Stromal cell of bone marrow (primary cell): ENCODE measurements at regions not wholly inside any gene's neighbourhood (a gene's known extent, or its start where the extent isn't known, plus 50 kb on each side); places are given as distances from the start of the nearest gene placed in this dataset.

Experiments used
- DNase-seq: peaks from one replicate; pipeline ENCODE4 v3.0.0-alpha.2; 2012; ENCODE audit warnings: low read depth

DNA sequence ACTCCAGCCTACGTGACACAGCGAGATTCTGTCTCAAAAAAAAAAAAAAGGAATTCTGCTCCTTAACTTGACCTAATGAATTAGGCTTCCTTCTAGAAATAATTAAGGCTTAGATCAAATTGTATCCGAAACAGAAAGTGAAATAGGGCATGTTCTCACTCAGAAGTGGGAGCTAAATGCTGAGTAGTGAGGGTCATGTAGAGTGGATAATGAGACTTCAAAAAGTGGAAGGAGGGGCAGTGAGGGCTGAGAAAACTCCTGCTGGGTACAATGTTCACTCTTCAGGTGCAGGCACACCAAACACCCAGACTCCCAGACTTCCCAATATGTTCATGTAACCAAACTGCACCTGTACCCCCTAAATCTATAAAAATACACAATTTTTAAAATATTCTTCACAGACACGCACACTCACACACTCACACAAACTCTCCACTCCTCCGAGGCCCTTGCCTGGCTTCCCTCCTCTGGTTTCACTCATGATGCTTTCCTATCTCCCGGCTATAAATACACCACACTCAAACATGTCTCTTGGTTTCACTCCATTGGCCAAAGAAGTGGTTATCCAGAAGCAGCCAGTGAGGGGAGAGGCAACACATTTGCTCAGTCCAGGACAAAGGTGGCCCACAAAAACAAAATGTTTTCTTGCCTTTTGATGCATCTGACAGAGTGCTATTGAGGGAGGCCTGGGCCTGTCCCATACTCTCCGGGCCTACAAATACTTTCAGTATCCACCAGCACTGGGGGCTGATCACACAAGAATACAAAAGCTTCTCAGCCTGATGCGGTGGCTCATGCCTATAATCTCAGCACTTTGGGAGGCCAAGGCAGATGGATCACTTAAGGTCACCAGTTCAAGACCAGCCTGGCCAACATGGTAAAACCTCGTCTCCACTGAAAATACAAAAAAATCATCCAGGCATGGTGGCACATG is 249.2 kb downstream of the TOMM20 start:
- no peak for DNase-seq

DNA sequence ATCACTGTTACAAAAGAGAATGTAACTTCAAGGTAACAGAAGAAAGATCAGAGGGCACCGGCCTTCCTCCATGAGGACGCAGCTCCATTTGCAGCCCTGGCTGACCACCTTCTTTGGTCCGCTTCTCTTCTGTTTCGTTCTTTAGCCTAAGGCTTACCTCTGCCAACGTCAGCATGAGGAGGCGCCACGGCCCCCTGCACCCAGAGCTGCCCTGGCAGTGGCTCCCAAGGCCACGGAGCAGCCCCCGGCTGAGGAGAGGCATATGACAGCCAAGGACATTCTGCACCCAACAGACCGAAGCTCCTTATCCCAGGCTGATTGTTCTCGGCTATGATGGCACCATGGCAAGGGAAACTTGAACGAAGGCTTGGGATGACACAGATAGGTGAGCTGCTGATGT is 250.3 kb downstream of the TOMM20 start:
- no peak for DNase-seq

DNA sequence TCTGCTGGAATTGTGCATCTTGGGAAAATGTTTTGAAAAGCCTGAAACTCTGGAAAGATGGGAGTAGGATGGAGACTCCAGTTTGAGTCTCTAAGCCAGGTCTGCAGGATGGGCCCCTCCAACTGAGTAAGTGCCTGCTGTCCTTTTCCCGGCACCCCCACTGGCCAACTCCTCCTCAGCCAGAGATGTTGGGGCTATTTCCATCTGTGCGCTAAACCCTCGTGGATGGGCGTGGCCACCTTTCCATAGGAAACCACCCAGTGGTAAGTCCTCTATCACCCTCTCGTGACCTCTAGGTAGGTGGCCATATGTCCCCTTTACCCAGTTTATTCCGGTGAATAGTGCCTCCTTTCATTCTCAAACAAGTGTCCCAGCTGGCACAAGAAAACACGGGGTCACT is 250.9 kb downstream of the TOMM20 start:
- no peak for DNase-seq

DNA sequence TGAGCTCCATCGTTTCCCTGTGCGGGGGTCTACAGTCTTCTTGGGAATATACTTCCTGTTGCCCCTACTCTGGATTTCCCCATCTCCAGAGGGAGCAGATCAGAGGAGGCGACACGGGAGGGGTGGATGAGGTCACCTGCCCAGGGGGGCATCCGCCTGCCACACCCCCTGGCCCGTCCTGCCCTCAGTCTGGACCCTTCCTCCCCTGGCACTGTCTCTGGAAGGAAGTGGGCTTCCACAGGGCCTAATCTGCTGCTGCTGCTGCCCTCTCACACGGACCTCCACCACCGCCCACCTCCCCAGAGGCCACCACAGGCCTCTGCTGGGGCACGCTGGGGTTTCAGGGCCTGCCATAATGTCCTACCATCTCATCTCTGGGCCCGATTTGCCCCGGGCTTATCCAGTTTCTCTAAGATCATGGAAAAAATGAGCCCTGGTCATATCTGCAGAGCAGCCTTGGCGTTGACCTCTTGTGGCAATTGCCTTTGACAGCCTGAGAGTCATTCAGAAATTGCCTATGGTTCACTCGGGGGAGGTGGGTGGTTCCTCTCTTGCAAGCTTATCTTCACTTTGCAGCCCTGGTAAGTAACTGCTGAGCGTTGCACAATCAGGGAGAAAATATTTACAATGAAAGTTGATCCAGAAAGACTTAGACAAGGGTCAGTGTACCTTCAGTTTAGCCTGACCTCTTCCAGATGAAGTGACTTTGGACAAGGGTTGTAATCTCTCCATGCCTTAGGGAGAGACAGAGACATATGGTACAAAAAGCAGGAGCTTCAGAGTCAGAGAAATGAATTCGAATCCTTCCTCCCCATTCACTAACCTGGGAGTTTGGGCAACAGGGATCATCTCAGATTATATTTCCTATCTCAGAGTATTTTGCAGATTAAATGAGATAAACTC is 252.4 kb downstream of the TOMM20 start:
- DNase-seq: no peak

DNA sequence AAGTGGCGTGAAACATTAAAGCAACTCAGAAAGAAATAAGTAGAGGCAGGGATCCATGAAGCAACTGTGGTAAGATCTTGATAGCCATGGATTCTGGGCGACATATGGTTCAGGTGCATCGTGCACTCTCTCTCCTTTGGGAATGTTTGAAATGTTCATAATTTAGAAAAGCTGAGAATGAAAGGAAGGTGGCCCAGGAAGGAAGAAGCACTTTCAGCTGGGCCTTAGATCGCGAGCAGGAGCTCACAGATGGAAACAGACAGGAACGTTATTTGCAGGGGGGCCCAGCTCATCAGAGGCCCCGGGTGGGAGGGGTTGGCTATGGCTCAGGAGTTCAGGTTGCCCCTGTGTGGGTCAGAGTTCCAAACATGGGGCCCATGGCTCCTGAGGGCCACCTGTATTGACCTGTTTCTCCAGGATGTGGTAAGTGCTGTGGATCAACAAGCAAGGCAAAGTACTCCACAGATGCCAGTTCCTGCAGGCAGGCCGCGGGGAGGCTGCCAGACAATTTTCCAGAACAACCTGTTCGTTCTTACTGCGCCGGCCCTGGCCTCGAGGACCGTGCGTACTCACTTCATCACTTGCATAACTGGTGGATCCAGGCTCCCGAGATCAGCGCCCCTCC is 253.2 kb downstream of the TOMM20 start:
- DNase-seq: no peak

DNA sequence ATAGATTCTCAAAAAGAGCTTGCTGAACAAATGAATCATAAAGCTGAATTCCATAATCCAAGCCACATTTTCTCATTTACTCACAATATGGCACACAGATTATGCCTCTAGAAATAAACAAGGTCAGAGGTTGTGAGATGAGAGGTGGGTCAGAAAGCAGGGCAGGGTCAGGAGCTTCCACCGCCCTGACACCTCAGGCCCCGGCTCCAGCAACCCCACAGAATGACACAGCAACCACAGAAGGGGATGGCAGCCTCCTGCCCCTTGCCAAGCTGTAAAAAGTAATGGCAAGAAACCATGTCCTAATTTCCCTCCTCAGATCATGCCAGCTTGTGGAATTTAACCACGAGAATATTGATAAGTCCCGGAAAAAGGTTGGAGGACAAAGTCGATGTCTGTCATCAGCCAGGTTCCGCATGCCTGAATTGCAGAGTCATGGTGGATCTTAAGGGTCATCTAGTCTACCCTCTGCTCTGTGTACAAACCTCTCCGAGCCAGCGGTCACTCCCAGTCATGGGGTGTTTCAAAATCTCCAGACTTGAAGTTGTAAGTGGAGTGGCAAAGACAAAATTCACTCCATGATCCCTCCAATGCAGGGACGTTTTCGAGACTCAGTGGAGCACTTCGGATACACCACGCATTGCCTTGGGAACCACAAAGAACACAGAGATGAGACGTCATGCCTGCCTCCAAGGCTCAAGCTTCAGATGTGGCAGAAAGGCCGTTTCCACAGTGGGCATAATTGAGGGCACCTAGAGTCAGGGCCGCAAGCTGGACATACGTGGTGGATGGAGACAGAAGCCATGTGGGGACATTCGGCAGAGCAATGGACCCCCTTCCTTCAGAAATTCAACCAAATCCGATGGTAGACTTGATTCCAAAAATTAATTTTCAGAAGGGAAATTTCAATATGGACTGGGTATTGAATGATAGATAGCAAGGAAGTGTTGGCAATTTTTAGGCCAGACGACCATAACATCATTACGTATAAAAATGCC is 254.0 kb downstream of the TOMM20 start:
- DNase-seq: no peak

DNA sequence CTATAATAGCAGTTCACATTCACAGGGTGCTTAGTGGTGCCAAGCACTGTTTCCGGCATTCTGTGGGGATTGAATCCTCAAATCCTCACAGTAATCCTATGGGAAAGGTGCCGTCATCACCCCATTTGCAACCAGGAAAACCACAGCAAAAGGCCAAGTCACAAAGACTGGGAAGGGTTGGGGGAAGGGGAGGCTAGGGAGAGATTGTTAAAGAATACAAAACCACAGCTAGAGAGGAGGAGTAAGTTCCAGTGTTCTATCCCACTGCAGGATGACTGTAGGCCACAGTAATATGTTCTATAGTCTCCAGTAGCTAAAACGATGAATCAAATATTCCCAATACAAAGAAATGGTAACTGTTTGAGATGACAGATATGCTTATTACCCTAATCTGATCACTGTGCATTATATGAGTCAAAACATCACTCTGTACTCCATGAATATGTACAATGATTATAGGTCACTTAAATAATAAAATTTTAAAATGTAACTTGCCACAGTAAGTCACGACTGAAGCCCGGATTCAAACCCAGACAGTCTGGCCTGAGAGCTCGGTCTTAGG is 256.8 kb downstream of the TOMM20 start:
- peak; percentile 86 for DNase-seq

DNA sequence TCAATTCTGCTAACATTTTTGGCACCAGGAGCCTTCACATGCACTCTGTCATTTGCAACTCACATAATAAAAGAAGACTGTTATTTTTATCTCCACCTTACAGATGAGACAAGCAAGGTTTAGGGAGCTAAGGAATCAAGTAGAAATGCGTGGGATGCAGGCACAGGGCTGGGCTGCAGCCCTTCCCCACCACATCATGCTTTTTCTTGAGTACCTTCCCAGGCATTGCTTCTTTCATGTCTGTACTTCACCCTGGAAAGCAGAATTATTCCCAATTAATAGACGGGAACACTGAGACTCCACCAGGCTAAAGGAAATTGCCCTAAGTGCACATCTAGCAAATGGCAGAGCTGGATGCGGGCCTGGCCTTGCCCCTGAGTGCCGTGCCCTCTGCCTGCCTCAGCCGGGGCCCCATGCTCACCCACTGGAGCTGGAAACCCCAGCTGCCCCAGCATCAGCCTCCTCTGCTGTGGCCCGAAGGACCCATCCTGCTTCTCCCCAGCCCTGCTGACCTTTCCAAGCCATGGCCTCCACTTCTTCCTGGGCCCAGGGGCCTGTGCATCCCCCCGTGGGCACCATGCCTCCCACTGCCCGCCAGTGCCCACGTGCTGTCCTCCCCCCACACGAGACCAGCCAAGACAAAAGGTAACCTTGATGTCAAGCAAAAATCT is 257.5 kb downstream of the TOMM20 start:
- no peak for DNase-seq

DNA sequence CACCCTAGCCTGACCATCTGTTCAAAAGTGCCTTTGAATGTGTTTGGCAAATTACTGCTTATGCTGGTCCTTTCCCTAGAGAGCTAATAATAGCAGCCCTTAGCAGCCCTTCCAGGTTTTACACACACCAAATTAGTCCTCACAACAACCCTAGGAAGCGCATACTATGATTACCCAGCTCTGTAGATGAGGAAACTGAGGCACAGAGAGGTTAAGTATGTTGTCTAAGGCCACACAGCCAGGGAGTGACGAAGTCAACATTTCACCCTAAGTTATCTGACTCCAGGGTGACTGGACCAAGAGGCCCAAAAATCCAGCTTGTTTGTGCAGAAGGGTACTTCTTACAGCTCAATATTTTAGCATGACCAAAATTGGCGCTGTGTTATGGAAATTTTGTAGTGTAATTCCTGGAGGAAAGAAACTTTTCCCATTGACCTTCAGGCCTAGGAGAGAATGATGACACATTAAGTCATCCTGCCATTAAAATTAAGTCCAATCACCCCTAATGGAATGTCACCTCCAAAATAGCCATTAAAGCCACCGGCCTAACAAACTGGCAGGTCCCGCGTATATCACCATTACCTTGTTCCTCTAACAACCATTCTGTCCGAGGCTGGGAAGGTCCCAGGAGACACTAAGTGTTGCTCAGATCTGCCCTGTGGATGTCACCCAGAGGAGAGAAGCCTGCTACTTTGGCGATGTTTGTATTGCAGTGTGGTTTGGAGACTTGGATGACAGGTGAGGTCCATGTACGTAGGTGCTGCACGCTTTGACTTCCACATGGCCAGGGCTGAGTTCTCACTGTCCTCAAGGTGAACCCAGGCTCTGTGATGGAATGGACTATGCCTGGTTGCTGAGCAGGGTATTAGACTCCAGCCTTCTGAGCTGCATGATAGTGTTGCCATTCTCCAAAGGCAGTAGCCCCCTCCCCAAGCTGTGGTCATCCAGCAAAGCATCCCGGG is 258.3 kb downstream of the TOMM20 start:
- DNase-seq: peak; percentile 35

DNA sequence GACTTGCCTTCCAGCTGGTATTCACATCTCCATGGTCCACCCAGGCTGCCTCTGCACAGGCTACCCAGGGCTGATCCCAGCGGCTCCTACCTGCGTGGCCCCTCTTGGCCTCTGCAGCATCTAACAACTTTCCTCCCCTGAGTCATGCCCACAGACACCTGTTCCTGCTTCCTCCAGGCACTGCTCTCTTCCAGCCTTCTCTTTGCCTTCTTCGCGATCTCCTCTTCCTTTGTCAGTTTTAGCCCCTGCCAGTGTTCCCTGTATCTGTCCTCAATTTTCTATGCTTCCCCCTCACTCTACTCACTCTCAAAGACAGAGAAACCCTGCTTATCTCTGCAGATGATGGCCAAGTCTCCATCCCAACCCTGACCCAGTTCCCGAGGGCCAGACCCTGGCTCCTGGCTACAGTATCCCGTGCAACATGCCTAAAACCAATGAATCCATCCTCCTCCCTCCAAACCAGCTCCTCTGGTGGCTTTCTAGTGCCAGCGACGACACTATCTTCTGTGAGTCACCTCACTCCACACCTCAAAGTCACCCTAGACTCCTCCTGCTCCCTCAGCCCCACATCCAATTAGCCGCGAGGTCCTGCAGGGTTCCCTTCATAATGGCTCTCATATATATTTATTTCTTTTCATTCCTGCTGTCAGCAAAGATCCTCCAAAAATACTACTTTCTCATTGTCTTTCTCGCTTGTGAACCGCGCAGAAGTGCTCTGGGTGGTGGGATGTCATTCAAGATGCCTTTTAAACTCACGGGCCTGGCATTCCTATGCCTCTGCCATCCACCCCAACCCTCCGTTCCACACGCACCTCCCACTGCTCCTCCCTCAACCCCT is 259.2 kb downstream of the TOMM20 start:
- no peak for DNase-seq

DNA sequence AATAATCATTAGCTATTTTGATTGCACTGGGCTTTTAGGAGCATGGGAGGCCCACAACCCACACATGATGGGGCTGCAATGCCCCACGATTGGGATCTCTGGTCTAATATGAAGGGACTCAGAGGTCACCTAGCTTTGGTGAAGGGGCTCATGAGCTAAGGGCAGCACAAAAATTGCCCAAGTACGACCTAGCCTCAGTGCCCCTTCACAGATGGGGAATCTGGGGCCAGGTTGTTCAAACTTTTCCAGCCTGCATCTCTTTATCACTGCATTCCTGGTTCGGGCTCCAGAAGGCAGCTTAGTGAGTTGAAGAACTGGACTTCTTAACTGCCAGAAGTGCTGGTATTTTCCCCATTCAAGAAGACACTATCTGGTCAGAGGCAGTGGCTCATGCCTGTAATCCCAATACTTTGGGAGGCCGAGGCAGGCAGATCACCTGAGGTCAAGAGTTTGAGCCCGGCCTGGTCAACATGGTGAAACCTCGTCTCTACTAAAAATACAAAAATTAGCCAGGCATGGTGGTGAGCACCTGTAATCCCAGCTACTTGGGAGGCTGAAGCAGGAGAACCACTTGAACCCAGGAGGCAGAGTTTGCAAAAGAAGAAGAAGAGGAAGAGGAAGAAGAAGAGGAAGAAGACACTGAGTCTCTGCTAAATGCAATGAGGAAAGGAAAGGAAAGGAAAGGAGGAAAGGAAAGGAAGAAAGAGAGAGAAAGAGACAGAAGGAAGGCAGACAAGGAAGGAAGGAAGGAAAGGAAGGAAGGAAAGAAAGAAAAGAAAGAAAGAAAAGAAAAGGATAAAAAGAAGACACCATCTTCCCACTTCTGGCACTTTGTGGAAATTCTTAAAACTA is 258.5 kb upstream of the IRF2BP2 start:
- DNase-seq: no peak

DNA sequence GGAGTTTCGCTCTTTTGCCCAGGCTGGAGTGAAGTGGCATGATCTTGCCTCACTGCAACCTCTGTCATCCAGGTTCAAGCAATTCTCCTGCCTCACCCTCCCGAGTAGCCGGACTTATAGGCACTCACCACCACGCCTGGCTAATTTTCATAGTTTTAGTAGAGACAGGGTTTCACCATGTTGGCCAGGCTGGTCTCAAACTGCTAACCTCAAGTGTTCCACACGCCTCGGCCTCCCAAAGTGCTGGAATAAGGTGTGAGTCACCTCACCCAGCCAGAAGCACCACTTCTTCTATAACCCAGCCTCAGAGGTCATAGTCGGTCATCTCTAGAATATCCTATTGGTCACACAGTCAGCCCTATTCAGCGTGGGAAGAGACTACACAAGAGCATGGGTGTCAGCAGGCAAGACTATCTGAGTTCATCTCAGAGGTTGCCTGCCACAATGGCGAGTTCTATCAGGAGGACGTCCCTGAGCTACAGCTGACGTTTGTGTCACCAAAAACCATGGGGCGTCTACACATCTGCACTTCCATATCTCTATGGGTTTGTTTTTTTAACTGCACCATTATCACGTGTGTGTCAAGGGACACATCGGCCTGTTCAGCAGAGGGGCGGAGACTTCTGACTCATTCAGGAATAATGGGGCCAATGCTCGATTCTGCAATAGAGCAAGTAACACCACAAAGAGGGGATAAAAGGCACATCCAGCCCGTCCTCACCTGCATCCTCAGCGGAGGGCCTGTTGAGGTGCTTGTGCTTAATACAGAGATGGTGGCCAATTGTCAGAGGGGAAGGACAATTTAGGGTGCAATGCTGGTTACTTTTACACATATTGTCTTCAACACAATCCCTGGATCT is 256.3 kb upstream of the IRF2BP2 start:
- DNase-seq: peak; percentile 51

DNA sequence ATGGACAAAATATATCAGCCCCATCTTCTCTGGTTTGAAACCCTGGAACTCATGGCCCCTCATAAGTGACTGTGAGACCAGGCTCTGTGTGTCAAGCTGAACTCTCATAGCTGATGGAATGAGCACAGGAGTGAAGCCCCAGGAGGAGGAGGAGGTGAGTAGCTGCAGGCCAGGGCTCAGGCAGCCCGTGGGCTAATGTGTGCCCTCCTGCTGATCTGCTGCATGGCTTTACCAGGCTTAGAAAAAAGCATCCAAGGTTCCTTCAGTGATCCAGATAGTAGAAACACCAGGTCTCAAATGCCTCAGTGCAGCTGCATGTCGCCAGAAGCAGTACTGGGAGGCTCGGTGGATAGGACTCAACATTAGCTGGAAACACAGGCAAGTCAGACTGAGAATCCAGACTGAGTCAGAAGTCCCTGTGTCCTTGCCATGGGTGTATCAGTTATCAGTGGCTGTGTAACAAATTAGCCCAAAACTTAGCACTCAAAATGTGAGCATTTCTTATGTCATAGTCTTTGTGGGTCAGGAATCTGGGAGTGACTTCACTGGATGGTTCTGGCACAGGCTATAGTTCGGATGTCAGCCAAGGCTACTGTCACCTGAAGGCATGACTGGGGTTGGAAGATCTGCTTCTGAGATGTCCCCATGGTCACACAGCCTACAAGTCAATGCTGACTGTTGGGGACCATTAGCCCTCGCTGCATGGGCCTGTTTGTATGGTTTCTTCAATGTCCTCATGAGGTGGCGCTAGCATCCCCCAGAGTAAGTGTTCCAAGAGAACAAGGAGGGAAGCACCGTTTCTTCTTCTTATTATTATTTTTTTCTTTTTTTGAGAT is 255.4 kb upstream of the IRF2BP2 start:
- DNase-seq: no peak

DNA sequence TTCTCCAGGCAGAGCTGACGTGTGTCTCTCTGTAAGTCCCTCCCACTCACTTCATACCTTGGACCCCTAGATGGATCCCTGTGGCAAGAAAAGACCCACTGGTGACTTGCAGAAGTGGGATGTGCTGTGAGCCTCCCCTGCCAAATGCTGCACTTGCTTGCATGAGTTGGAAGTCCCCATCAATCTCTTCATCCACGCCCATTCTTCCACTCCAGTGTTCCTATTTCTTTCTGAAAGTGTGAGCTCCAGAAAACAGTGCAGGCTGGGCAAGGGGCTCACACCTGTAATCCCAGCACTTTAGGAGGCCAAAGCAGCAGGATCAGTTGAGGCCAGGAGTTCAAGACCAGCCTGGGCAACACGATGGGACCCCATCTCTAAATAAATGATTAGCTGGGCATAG is 254.1 kb upstream of the IRF2BP2 start:
- no peak for DNase-seq

DNA sequence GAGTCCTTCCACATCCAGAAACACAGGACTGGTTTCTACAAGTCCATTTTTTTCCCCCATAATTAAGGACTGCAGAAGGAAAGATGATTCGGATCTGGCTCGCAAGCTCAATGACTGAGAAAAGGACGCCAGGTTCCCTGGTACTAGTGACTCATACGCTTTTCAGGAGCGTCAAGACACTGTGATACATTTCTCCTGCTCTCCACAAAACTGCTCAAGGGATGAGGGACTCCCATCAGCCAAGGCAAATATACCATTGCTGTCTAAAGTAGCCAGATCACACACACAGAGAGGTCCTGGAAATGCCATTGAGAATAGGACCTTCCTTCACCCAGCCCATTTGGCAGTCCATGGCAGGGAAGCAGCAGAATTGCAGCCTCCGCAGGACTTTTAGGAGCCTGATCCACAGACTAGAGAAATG is 253.6 kb upstream of the IRF2BP2 start:
- peak; percentile 62 for DNase-seq
